Fibroblast of villous mesenchyme (primary cell): ENCODE measurements at regions not wholly inside any gene's neighbourhood (a gene's known extent, or its start where the extent isn't known, plus 50 kb on each side); places are given as distances from the start of the nearest gene placed in this dataset.
"Not testable (repeated sequence)": the region's sequence is repeated elsewhere in the genome, so short reads cannot be mapped to it uniquely, and the experiment has no call there.

Experiments used
- DNase-seq: peaks from one replicate; pipeline ENCODE4 v3.0.0-alpha.2; 2010; ENCODE audit warnings: low read depth
- H3K4me3 ChIP-seq: 2 replicates; pipeline ENCODE4 v1.5.1; 2011; ENCODE audit warnings: low read depth, mild to moderate bottlenecking, low read length
- CTCF ChIP-seq: IDR thresholded peaks from 2 replicates; pipeline ENCODE4 v1.5.1; 2012; ENCODE audit warnings: low read depth, mild to moderate bottlenecking, low read length; ENCODE audit not compliant: insufficient read depth

GRCh38 chr2:21841341-21841740 lies 717.6 kb downstream of the TDRD15 start:
- no peak overlapping the region for H3K4me3 ChIP-seq
- no peak for TF ChIP-seq CTCF
- no peak for DNase-seq

DNA sequence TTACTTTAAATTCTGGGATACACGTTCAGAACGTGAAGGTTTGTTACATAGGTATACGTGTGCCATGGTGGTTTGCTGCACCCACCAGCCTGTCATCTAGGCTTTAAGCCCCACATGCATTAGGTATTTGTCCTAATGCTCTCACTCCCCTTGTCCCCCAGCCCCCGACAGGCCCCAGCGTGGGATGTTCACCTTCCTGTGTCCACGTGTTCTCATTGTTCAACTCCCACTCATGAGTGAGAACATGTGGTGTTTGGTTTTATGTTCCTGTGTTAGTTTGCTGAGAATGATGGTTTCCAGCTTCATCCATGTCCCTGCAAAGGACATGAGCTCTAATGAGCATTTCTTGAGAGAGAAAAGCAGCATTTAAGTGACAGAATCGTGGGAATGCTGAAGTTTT lies 726.6 kb downstream of the TDRD15 start:
- not testable (repeated sequence) for H3K4me3 ChIP-seq, DNase-seq

- no peak for TF ChIP-seq CTCF
- DNase-seq: no peak
- H3K4me3 ChIP-seq: no peak overlapping the region
Observed at GRCh38 chr2:21854938-21855337, 731.2 kb downstream of the TDRD15 start.

DNA sequence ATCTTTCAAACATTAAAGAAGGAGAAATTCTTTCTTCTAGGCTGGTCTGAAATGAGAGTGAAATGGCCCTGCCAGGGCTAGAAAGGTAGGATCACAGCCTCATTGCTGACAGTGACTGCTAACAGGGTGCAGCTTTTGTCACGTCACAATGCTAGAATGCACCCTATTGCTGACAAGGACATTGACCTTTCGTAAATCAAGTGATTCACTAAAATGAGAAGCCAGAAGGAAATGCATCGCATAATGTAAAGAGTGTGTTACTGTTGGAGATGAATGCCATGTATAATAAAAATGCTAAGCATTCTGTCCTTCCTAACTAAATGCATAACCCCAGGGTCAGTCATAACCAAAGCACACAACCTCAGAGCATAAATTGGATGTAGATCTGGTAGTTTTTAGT lies 732.9 kb downstream of the TDRD15 start:
- DNase-seq: no peak
- TF ChIP-seq CTCF: no peak
- H3K4me3 ChIP-seq: no peak overlapping the region

DNA sequence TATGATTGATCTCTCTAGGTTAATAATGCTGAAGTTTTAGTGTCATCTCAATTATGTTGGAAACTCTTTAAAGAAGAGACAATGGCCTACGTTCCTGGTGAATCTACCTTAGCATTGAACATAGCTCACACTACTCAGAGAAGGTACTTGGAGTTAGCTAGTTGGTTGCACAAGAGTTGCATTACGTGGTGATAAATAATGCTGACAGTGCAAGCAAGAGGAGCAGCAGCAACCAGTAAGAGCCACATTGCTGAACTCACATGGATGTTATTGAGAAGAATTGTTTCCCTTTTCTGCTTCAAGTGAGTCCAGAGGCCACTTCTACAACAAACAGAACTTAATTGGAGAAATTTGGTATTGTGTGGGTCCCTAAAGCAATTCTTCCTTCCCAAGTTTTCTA lies 737.1 kb downstream of the TDRD15 start:
- peak; percentile 3 for DNase-seq
- no peak for TF ChIP-seq CTCF
- H3K4me3 ChIP-seq: no peak overlapping the region

DNA sequence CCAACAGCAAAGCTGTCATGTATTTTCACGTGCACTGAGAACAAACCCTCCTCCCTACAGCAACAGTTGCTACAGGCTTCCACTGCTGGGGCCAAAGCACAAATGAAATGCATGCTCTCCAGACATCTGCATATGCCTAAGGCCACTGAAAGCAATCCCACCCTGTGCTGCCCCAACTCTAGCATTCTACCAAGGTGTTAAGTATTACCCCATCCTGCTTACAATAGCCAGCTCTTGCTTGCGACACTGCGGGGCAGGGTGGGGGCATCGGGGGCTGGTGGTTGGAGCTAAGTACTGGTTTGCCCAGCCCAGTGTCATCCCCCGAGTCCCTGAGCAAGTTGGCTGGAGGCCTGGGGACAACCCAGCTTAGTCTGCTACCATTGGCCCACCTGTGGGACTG lies 742.5 kb downstream of the TDRD15 start:
- no peak for DNase-seq
- TF ChIP-seq CTCF: no peak
- no peak overlapping the region for H3K4me3 ChIP-seq

DNA sequence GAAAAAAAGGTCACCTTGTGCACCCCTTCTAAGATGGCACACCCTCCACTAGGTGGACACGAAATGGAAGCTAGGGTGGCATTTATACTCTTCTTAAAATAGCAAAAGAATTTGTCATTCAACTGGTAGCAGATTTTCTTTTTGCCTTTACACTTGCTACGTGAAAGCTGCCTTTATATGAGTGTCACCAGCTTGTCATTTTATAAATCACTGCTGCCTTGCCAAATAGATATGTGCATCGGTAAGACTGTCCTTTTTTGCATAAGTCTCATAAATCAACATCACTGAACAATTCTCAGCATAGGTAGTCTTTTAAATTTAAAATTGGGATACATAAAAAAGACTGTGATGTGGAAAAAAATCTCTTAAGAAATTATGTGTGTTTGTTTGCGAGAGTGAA lies 764.1 kb downstream of the TDRD15 start:
- DNase-seq: no peak
- TF ChIP-seq CTCF: no peak
- no peak overlapping the region for H3K4me3 ChIP-seq
